Brain microvascular endothelial cell (primary cell): ENCODE measurements at regions not wholly inside any gene's neighbourhood (a gene's known extent, or its start where the extent isn't known, plus 50 kb on each side); places are given as distances from the start of the nearest gene placed in this dataset.

Source experiments
- DNase-seq: peaks from one replicate; pipeline ENCODE4 v3.0.0-alpha.2; 2020
- H3K27ac ChIP-seq: fragments of 250-450 bp; sonication (Bioruptor Pico); 2 replicates; pipeline ENCODE4 v1.5.1; 2020; ENCODE audit warnings: mild to moderate bottlenecking, moderate library complexity
- H3K27me3 ChIP-seq: fragments of 250-450 bp; sonication (Bioruptor Pico); replicated peaks from 2 replicates; pipeline ENCODE4 v1.5.1; 2020; ENCODE audit warnings: mild to moderate bottlenecking
- H3K36me3 ChIP-seq: fragments of 250-450 bp; sonication (Bioruptor Pico); replicated peaks from 2 replicates; pipeline ENCODE4 v1.5.1; 2020; ENCODE audit warnings: mild to moderate bottlenecking
- H3K4me3 ChIP-seq: 2 replicates; pipeline ENCODE4 v1.5.1; 2011; ENCODE audit warnings: low read depth, mild to moderate bottlenecking, control low read depth, low read length, moderate library complexity
- in situ Hi-C: cut with HindIII; loops from 2 replicates; pipeline ENCODE4 v1.10.0; 2017; ENCODE audit warnings: low sequenced_read_pairs, low pct_ligation_motif_present
- TF ChIP-seq, protein P1 (sequence below): IDR thresholded peaks from 2 replicates; pipeline ENCODE4 v1.5.1; 2011; ENCODE audit warnings: low read depth, mild to moderate bottlenecking, moderate library complexity, low read length, control low read depth, inconsistent platforms; ENCODE audit errors: missing control alignments

DNA sequence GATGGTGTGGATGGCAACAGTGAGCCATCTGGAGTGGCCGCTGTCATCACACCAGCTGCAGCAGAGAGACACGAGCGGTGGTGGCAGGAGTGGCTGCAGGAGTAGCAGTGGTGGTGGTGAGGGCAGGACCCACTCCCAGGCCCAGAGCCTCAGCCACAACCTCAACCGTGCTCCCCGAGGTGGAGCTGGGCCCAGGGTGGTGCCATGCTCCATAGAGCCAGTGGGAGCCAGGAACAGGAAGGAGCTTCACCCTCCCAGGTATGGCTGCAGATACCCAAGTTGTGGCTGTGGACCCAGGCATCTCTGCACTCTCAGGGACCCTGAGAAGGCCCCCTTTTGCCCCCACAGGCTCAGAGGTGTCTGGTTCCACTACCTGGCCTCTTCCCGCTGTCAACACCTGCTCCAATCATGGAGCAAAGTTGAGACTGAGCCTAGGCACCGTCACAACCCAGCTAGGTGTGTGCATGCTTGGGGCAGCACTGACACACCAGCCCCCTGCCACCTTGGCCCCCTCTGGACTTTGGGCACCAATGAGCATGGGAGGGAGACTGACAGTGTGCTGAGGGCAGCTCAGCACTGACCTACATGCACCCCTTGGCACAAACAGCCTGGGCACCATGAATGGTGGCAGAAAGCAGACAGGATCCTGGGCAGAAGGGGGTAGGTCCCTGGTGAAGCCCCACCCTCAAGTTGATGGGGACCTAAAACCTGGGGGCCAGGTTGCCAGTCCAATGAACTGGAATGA is 188.9 kb downstream of the NDUFA10 start:
- Histone ChIP-seq H3K27ac (no peak overlapping the region), H3K4me3 (no peak overlapping the region), H3K27me3 (no peaks in the 10 kb centered on the region), H3K36me3 (no peaks in the 10 kb centered on the region)
- DNase-seq, result no peak
- in situ Hi-C loops, result no loop called here
- TF ChIP-seq, protein P1, sequence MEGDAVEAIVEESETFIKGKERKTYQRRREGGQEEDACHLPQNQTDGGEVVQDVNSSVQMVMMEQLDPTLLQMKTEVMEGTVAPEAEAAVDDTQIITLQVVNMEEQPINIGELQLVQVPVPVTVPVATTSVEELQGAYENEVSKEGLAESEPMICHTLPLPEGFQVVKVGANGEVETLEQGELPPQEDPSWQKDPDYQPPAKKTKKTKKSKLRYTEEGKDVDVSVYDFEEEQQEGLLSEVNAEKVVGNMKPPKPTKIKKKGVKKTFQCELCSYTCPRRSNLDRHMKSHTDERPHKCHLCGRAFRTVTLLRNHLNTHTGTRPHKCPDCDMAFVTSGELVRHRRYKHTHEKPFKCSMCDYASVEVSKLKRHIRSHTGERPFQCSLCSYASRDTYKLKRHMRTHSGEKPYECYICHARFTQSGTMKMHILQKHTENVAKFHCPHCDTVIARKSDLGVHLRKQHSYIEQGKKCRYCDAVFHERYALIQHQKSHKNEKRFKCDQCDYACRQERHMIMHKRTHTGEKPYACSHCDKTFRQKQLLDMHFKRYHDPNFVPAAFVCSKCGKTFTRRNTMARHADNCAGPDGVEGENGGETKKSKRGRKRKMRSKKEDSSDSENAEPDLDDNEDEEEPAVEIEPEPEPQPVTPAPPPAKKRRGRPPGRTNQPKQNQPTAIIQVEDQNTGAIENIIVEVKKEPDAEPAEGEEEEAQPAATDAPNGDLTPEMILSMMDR, result no peak

DNA sequence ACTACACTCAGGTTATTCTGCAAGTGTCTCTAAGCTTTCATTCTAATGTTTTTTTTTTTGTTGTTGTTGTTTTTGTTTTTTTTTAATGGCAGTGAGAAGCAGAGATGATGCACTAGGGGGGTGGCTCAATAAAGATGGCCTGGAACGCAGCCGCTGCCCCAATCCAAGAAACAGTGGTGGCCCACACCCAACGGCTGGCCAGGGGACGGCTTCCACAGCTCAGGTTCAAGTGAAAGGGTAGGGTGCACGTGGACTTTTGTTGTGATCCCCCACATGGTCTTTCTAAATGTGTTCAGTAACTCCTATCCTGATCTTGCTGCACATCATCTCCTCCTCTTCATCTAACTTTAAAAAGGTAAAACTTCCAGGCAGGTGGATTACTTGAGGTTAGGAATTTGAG is 190.1 kb downstream of the NDUFA10 start:
- Histone ChIP-seq H3K27ac (no peak overlapping the region), H3K27me3 (no peaks in the 10 kb centered on the region), H3K4me3 (no peak overlapping the region), H3K36me3 (no peaks in the 10 kb centered on the region)
- in situ Hi-C loops, result no loop called here
- TF ChIP-seq, protein P1, result no peak
- DNase-seq, result no peak

DNA sequence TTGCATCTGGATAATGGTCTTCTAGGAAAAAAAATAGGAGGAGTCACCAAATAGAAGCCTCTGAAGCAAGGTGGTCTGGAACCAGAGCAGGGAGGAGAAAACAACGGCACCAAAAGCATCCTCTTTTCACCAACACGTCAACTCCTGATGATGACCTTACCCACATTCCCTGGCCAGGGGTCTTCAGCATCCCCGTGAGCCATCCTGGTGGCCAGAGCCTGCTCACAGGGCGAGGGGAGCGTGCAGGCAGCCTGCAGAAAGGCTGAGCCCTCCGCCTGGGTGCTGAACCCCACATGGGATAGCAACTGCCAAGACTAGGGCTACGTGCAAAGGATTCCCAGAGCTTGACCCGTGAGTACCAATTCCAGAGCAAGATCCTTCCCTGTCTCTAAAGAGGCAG is 191.0 kb downstream of the NDUFA10 start:
- H3K4me3 ChIP-seq, result no peak overlapping the region
- in situ Hi-C loops, result no loop called here
- H3K36me3 ChIP-seq, result no peaks in the 10 kb centered on the region
- DNase-seq, result no peak
- TF ChIP-seq, protein P1, result no peak
- H3K27ac ChIP-seq, result no peak overlapping the region
- no peaks in the 10 kb centered on the region for H3K27me3 ChIP-seq

DNA sequence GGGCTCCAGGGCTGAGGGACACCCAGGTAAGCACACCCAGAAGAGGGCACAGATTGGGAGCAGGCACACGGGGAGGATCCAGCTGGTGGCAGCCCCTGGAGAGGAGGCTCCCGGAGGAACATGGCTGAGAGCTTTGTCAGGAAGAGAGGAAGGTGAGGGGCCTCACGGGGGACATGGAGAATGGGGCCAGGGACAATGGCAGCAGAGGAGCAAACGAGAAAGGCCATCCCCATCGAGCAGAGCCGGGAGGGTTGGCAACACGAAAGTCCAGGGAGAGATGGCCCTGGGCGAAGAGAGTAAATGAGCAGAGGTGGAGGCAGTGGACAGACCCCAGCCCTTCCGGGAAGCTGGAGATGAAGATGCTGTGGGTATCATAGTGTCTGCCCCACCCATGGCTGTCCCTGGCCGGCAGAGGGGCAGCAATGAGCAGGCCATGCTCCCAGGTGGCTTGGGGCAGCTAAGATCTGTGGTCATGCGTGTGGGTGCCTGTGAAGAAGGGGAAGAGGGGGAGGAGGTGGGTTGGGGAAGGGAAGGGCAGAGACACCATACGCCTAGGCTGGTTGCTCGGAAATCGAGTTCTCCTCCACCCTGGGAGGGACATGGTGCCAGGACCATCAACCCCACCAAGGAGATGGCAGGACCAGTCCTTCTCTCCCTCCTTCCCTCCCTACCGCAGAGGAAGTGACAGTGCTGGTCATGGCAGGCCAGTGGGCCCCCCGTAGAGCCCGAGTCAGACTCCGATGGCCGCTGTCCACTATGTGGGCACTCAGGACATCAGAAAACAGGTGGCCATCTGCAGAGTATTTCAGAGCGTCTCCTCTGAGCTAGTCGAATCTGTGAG is 191.7 kb downstream of the NDUFA10 start:
- no peak for DNase-seq
- H3K4me3 ChIP-seq, result no peak overlapping the region
- H3K27ac ChIP-seq, result no peak overlapping the region
- H3K36me3 ChIP-seq, result no peaks in the 10 kb centered on the region
- H3K27me3 ChIP-seq, result no peaks in the 10 kb centered on the region
- TF ChIP-seq, protein P1, result no peak
- in situ Hi-C loops, result no loop called here

DNA sequence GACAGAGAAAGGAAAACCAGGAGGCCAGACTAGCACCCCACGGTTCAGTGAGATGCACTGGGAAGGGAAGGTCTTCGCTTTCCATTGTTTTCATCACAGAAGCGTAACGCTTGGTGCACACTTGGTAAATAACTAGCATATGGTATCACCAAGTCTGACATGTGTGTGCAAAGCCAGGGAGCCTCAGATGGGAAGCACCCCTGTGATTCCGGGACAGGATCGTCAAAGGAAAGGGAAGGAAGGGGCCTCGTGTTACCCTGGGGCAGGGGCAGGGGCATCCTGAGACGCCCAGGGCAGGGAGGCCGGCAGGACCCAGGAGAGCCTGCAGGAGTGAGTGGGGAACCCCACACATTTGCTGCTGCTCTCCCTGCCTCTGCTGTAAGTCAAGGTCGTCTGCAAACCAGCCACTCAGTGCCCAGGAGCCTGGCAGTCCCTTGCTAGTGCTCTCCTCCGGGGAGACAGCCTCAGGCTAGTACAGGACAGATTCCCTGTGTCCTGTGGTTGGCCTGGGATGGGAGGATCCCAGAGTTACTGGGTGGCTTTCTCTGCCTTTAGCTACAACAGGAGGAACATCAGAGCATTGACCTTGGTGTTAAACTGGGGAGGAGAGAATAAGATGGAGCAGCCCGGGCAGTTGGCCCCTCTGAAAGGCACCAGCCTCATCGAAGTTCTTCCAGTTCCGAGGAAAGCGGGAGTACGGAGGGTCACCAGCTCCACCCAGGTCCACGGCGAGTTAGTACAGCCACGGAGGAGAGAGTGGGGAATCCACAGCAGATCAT is 192.5 kb downstream of the NDUFA10 start:
- in situ Hi-C loops, result no loop called here
- no peaks in the 10 kb centered on the region for H3K36me3 ChIP-seq
- no peaks in the 10 kb centered on the region for H3K27me3 ChIP-seq
- no peak overlapping the region for H3K27ac ChIP-seq
- H3K4me3 ChIP-seq, result no peak overlapping the region
- TF ChIP-seq, protein P1, result no peak
- no peak for DNase-seq
